HCT116 (cell line): ENCODE measurements at regions not wholly inside any gene's neighbourhood (a gene's known extent, or its start where the extent isn't known, plus 50 kb on each side); places are given as distances from the start of the nearest gene placed in this dataset.
"Not testable (repeated sequence)": the region's sequence is repeated elsewhere in the genome, so short reads cannot be mapped to it uniquely, and the experiment has no call there.

ENCODE experiments used
- ATAC-seq: fragments of 200-7000 bp; cut with Tn5 transposase; 2 replicates; pipeline ENCODE4 v1.9.1; 2020; ENCODE audit warnings: mild to moderate bottlenecking, moderate library complexity
- BruUV-seq: library from RNA; stranded (reverse); fragments of 400-500 nt; replicated peaks from 2 replicates; lab custom pipeline; 2021; lab: Mats Ljungman, UMichigan
- CTCF ChIA-PET: fragments of 300-600 bp; sonication (Branson Sonifier 250); formaldehyde crosslinking; loops from one replicate; lab custom pipeline; 2021; ENCODE audit warnings: antibody characterized with exemption; lab: Charles Lee
- POLR2A ChIA-PET: fragments of 300-600, 350-600 bp; sonication (Branson Sonifier 250); formaldehyde crosslinking; loops from one replicate; lab custom pipeline; 2021; ENCODE audit warnings: antibody characterized with exemption; lab: Charles Lee
- RAD21 ChIA-PET, 2 experiments: fragments of 300-600 bp; sonication (Branson Sonifier 250); formaldehyde crosslinking; loops; one replicate each; lab custom pipeline; 2023; ENCODE audit warnings: low total read pairs in 2 of 2; ENCODE audit not compliant: uncharacterized antibody in 2 of 2, unreplicated experiment in 2 of 2, low non-redundant PET in 1 of 2; lab: Charles Lee
- DNase-seq: peaks from one replicate; pipeline ENCODE4 v3.0.0-alpha.2; 2010; ENCODE audit warnings: low read depth, low spot score
- H2AFZ ChIP-seq: fragments of 200-600 bp; shearing (Covaris generic), sonication (generic); 2 replicates; pipeline ENCODE4 v1.6.1; 2017; ENCODE audit warnings: low read depth, mixed run types, mixed read lengths, antibody characterized with exemption, low read length; ENCODE audit not compliant: poor library complexity, severe bottlenecking
- H3K27ac ChIP-seq: 2 replicates; pipeline ENCODE4 v1.5.1; 2012; ENCODE audit warnings: low read depth, low read length
- H3K27me3 ChIP-seq: fragments of 200-600 bp; sonication (generic); 2 replicates; pipeline ENCODE4 v1.6.1; 2016; ENCODE audit warnings: mixed run types, low read length, mixed read lengths; ENCODE audit not compliant: insufficient read depth
- H3K36me3 ChIP-seq, 2 experiments: fragments of 200-500 bp in 1 of 2; fragments of 200-600 bp in 1 of 2; sonication (Bioruptor generic) in 1 of 2; sonication (generic) in 1 of 2; 2 replicates each; pipeline versions ENCODE4 v1.5.1 to v1.6.1; 2014 to 2016; ENCODE audit warnings: low read length in 2 of 2, inconsistent platforms in 1 of 2, mixed read lengths in 1 of 2, mixed run types in 1 of 2; ENCODE audit not compliant: insufficient read depth in 2 of 2, control insufficient read depth in 1 of 2
- H3K4me1 ChIP-seq, 2 experiments: fragments of 200-600 bp in 1 of 2; sonication (generic) in 1 of 2; 2 replicates each; pipeline versions ENCODE4 v1.5.1 to v1.6.1; 2012 to 2017; ENCODE audit warnings: low read length in 2 of 2, inconsistent platforms in 1 of 2, mild to moderate bottlenecking in 1 of 2, mixed read lengths in 1 of 2, mixed run types in 1 of 2, moderate library complexity in 1 of 2; ENCODE audit not compliant: insufficient read depth in 2 of 2, control insufficient read depth in 1 of 2
- H3K4me2 ChIP-seq: fragments of 200-600 bp; sonication (generic); 2 replicates; pipeline ENCODE4 v1.6.1; 2017; ENCODE audit warnings: mixed run types, low read length, mixed read lengths
- H3K4me3 ChIP-seq, 2 experiments: fragments of 200-600 bp in 1 of 2; sonication (generic) in 1 of 2; replicated peaks in 1 of 2; 2 replicates each; pipeline ENCODE4 v1.5.1; 2011 to 2016; ENCODE audit warnings: low read length in 2 of 2, control low read depth in 1 of 2, low read depth in 1 of 2, mild to moderate bottlenecking in 1 of 2, mixed read lengths in 1 of 2, mixed run types in 1 of 2
- H3K79me2 ChIP-seq: fragments of 200-600 bp; sonication (generic); 2 replicates; pipeline ENCODE4 v1.6.1; 2017; ENCODE audit warnings: mild to moderate bottlenecking, mixed run types, low read length, moderate library complexity, mixed read lengths; ENCODE audit not compliant: insufficient read depth
- H3K9ac ChIP-seq: fragments of 200-600 bp; sonication (generic); 2 replicates; pipeline ENCODE4 v1.6.1; 2016; ENCODE audit warnings: low read length, mixed read lengths
- H3K9me2 ChIP-seq: fragments of 200-600 bp; sonication (generic), shearing (Covaris generic); 2 replicates; pipeline ENCODE4 v1.6.1; 2017; ENCODE audit warnings: mixed run types, mild to moderate bottlenecking, moderate library complexity; ENCODE audit not compliant: insufficient read depth
- H3K9me3 ChIP-seq, 2 experiments: fragments of 200-500 bp in 1 of 2; fragments of 200-600 bp in 1 of 2; sonication (Bioruptor generic) in 1 of 2; sonication (generic) in 1 of 2; 2 replicates each; pipeline ENCODE4 v1.6.1; 2014 to 2017; ENCODE audit warnings: low read length in 2 of 2, mixed read lengths in 2 of 2, inconsistent platforms in 1 of 2, low read depth in 1 of 2, mild to moderate bottlenecking in 1 of 2, mixed run types in 1 of 2, moderate library complexity in 1 of 2; ENCODE audit not compliant: control insufficient read depth in 1 of 2, insufficient read depth in 1 of 2
- H4K20me1 ChIP-seq: fragments of 200-600 bp; sonication (generic), shearing (Covaris generic); 2 replicates; pipeline ENCODE4 v1.6.1; 2017; ENCODE audit warnings: mixed run types, mild to moderate bottlenecking, moderate library complexity; ENCODE audit not compliant: insufficient read depth
- ATF3 ChIP-seq: IDR thresholded peaks from 2 replicates; pipeline ENCODE4 v1.6.1; 2012
- CEBPB ChIP-seq: IDR thresholded peaks from 2 replicates; pipeline ENCODE4 v1.6.1; 2012; ENCODE audit warnings: low read depth
- EGR1 ChIP-seq: IDR thresholded peaks from 2 replicates; pipeline ENCODE4 v1.6.1; 2012; ENCODE audit warnings: low read depth
- JUND ChIP-seq: IDR thresholded peaks from 2 replicates; pipeline ENCODE4 v1.6.1; 2012
- SIN3A ChIP-seq: IDR thresholded peaks from 2 replicates; pipeline ENCODE4 v1.6.1; 2012; ENCODE audit warnings: low read depth
- SP1 ChIP-seq: IDR thresholded peaks from 2 replicates; pipeline ENCODE4 v1.6.1; 2012; ENCODE audit warnings: low read depth
- TCF7L2 ChIP-seq: IDR thresholded peaks from 2 replicates; pipeline ENCODE4 v1.7.0; 2011; ENCODE audit warnings: borderline replicate concordance, inconsistent platforms; ENCODE audit not compliant: insufficient read depth, insufficient read length; ENCODE audit errors: extremely low read depth
- ZNF274 ChIP-seq: fragments of 200-500 bp; sonication (Bioruptor generic); IDR thresholded peaks from 2 replicates; pipeline ENCODE4 v1.6.1; 2014; ENCODE audit warnings: mild to moderate bottlenecking, low read depth, low read length, inconsistent platforms
- intact Hi-C: fragments of 100-400 bp; cut with micrococcal nuclease; formaldehyde crosslinking; loops from 2 replicates; pipeline ENCODE4 v1.10.0; 2022
- TF ChIP-seq, protein P1 (sequence below): IDR thresholded peaks from 2 replicates; pipeline ENCODE4 v1.6.1; 2011; ENCODE audit warnings: mild to moderate bottlenecking, low read length, moderate library complexity; ENCODE audit not compliant: insufficient replicate concordance; ENCODE audit errors: extremely low read depth

GRCh38 chr3:177889161-177889560, 647.1 kb upstream of the KCNMB2 start (continued):
- TF ChIP-seq, protein P1, sequence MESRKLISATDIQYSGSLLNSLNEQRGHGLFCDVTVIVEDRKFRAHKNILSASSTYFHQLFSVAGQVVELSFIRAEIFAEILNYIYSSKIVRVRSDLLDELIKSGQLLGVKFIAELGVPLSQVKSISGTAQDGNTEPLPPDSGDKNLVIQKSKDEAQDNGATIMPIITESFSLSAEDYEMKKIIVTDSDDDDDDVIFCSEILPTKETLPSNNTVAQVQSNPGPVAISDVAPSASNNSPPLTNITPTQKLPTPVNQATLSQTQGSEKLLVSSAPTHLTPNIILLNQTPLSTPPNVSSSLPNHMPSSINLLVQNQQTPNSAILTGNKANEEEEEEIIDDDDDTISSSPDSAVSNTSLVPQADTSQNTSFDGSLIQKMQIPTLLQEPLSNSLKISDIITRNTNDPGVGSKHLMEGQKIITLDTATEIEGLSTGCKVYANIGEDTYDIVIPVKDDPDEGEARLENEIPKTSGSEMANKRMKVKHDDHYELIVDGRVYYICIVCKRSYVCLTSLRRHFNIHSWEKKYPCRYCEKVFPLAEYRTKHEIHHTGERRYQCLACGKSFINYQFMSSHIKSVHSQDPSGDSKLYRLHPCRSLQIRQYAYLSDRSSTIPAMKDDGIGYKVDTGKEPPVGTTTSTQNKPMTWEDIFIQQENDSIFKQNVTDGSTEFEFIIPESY: no peak
- no peak for TF ChIP-seq TCF7L2

DNA sequence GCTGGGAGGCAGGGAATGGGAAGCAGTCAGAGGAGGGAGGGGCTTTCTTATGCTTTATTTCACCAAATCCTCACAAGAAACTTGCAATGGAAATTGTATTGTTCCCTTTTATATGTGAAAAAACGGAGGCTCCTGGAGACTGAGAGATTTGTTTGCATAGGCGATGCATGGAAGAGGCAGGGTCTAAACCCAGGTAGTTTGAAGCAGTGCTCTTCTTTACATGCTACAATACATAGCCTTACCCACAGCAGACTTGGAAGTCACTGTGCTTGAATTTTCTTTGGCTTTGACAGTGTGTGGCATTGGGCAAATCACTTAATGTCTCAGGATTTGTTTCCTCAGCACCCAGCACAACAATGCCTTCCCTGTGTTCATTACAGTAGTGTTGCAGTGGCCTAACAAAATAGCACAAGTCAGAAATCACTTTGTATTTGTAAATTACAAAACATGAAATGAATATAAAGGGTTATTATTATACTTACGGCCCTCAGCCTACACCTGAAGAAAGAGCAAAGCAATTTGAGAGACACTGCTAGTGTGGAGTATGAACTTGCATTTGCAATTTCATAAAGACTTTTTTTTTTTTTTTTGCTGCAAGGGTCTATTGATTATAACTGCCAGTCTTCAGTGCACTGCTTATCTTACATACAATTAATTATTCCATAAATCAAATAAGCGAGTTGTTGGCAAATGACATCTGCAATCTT, 646.4 kb upstream of the KCNMB2 start:
- Histone ChIP-seq H4K20me1 (no peaks in the 10 kb centered on the region), H3K36me3 (no peaks in the 10 kb centered on the region), H3K9me3 (no peaks in the 10 kb centered on the region), H3K4me1 (no peaks in the 10 kb centered on the region), H3K27me3 (no peaks in the 10 kb centered on the region), H3K4me2 (no peak overlapping the region), H3K9me2 (no peaks in the 10 kb centered on the region), H2AFZ (no peak overlapping the region), H3K79me2 (no peaks in the 10 kb centered on the region), H3K4me3 (no peak overlapping the region), H3K9ac (no peak overlapping the region), H3K27ac (no peak overlapping the region)
- intact Hi-C loops: no loop called here
- RAD21 ChIA-PET: no interaction called here
- no peak for TF ChIP-seq CEBPB
- TF ChIP-seq SP1: no peak
- BruUV-seq: no TSS peak
- POLR2A ChIA-PET: no interaction called here
- CTCF ChIA-PET: no interaction called here
- DNase-seq: no peak
- ATAC-seq: no peak

- TF ChIP-seq JUND (no peak), ZNF274 (no peak), ATF3 (no peak), TCF7L2 (no peak), SIN3A (no peak), EGR1 (no peak)
- TF ChIP-seq, all 23 proteins: peak for 0
- Histone ChIP-seq H4K20me1 (no peaks in the 10 kb centered on the region), H3K4me3 (no peak overlapping the region), H3K36me3 (no peaks in the 10 kb centered on the region), H3K27me3 (no peaks in the 10 kb centered on the region), H3K9me3 (no peaks in the 10 kb centered on the region), H3K9me2 (no peaks in the 10 kb centered on the region), H2AFZ (no peak overlapping the region), H3K27ac (no peak overlapping the region), H3K4me1 (no peaks in the 10 kb centered on the region), H3K79me2 (no peaks in the 10 kb centered on the region), H3K9ac (no peak overlapping the region), H3K4me2 (no peak overlapping the region)
- no TSS peak for BruUV-seq
- ChIA-PET CTCF (no interaction called here), RAD21 (no interaction called here), POLR2A (no interaction called here)
- intact Hi-C loops: no loop called here
- no peak for ATAC-seq
- DNase-seq: no peak
These were observed 645.9 kb upstream of the KCNMB2 start for GRCh38 chr3:177890359-177890683.

DNA sequence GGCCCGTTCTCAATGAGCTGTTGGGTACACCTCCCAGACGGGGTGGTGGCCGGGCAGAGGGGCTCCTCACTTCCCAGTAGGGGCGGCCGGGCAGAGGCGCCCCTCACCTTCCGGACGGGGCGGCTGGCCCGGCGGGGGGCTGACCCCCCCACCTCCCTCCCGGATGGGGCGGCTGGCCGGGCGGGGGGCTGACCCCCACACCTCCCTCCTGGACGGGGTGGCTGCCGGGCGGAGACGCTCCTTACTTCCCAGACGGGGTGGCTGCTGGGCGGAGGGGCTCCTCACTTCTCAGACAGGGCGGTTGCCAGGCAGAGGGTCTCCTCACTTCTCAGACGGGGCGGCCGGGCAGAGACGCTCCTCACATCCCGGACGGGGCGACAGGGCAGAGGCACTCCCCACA, 644.7 kb upstream of the KCNMB2 start:
- H4K20me1 ChIP-seq, H3K4me1 ChIP-seq, ATAC-seq, H3K9ac ChIP-seq, H3K36me3 ChIP-seq, H3K79me2 ChIP-seq, POLR2A ChIA-PET, H3K27me3 ChIP-seq, H3K4me3 ChIP-seq, DNase-seq, intact Hi-C loops, H2AFZ ChIP-seq, H3K4me2 ChIP-seq, H3K27ac ChIP-seq, H3K9me2 ChIP-seq, BruUV-seq, RAD21 ChIA-PET, CTCF ChIA-PET, H3K9me3 ChIP-seq: not testable (repeated sequence)
